KG1 (cell line): ENCODE measurements at regions not wholly inside any gene's neighbourhood (a gene's known extent, or its start where the extent isn't known, plus 50 kb on each side); places are given as distances from the start of the nearest gene placed in this dataset.
"Not testable (repeated sequence)": the region's sequence is repeated elsewhere in the genome, so short reads cannot be mapped to it uniquely, and the experiment has no call there.

Experiments used
- DNase-seq: peaks from one replicate; lab custom pipeline; 2025; lab: John Stamatoyannopoulos, UW

GRCh38 chr14:106268013-106268727 is 741.8 kb downstream of the TMEM121 start:
- DNase-seq = peak; percentile 61

GRCh38 chr14:106269029-106269428 is 742.6 kb downstream of the TMEM121 start:
- DNase-seq = no peak

GRCh38 chr14:106269451-106270204 is 743.2 kb downstream of the TMEM121 start:
- DNase-seq = no peak

GRCh38 chr14:106270476-106271121 is 744.2 kb downstream of the TMEM121 start:
- DNase-seq = not testable (repeated sequence)

GRCh38 chr14:106276326-106277267 is 750.2 kb downstream of the TMEM121 start:
- DNase-seq = no peak

GRCh38 chr14:106277503-106277902 is 751.1 kb downstream of the TMEM121 start:
- DNase-seq = no peak

- DNase-seq = no peak
These were observed 754.5 kb downstream of the TMEM121 start for GRCh38 chr14:106280876-106281275.

- no peak for DNase-seq
These were observed 760.4 kb downstream of the TMEM121 start for GRCh38 chr14:106286697-106287290.

GRCh38 chr14:106287506-106287905 is 761.1 kb downstream of the TMEM121 start:
- no peak for DNase-seq

GRCh38 chr14:106291626-106292025 is 765.2 kb downstream of the TMEM121 start:
- no peak for DNase-seq

- DNase-seq = no peak
These were observed 767.9 kb downstream of the TMEM121 start for GRCh38 chr14:106294324-106294723.

GRCh38 chr14:106300951-106301510 is 774.6 kb downstream of the TMEM121 start:
- DNase-seq = not testable (repeated sequence)

- DNase-seq = not testable (repeated sequence)
These were observed 775.2 kb downstream of the TMEM121 start for GRCh38 chr14:106301609-106302008.

GRCh38 chr14:106302661-106303060 is 776.3 kb downstream of the TMEM121 start:
- no peak for DNase-seq

GRCh38 chr14:106304271-106304670 is 777.9 kb downstream of the TMEM121 start:
- DNase-seq = no peak

- DNase-seq = no peak
These were observed 782.5 kb downstream of the TMEM121 start for GRCh38 chr14:106308839-106309389.

- no peak for DNase-seq
These were observed 783.0 kb downstream of the TMEM121 start for GRCh38 chr14:106309423-106309822.

- no peak for DNase-seq
These were observed 789.1 kb downstream of the TMEM121 start for GRCh38 chr14:106315436-106315835.

- no peak for DNase-seq
These were observed 791.2 kb downstream of the TMEM121 start for GRCh38 chr14:106317593-106317992.

GRCh38 chr14:106318700-106319099 is 792.3 kb downstream of the TMEM121 start:
- no peak for DNase-seq

GRCh38 chr14:106323970-106324369 is 797.6 kb downstream of the TMEM121 start:
- DNase-seq = not testable (repeated sequence)
